BE2C (cell line): ENCODE measurements at regions not wholly inside any gene's neighbourhood (a gene's known extent, or its start where the extent isn't known, plus 50 kb on each side); places are given as distances from the start of the nearest gene placed in this dataset.

ENCODE experiments used
- DNase-seq: peaks from one replicate; pipeline ENCODE4 v3.0.0-alpha.2; 2020
- H3K27me3 ChIP-seq: fragments of 250-450 bp; sonication (Bioruptor Pico); 2 replicates; pipeline ENCODE4 v1.5.1; 2020; ENCODE audit warnings: mild to moderate bottlenecking
- H3K36me3 ChIP-seq: fragments of 250-450 bp; sonication (Bioruptor Pico); 2 replicates; pipeline ENCODE4 v1.5.1; 2020; ENCODE audit warnings: mild to moderate bottlenecking
- H3K4me1 ChIP-seq: fragments of 250-450 bp; sonication (Bioruptor Pico); 2 replicates; pipeline ENCODE4 v1.5.1; 2020
- H3K4me3 ChIP-seq: 2 replicates; pipeline ENCODE4 v1.5.1; 2011; ENCODE audit warnings: low read depth, low read length
- H3K9me3 ChIP-seq: fragments of 250-450 bp; sonication (Bioruptor Pico); 2 replicates; pipeline ENCODE4 v1.5.1; 2020
- CTCF ChIP-seq: IDR thresholded peaks from 2 replicates; pipeline ENCODE4 v1.5.1; 2012; ENCODE audit warnings: mild to moderate bottlenecking, low read depth, low read length

- no peaks in the 10 kb centered on the region for H3K36me3 ChIP-seq
- no peak for TF ChIP-seq CTCF
- H3K4me1 ChIP-seq = no peaks in the 10 kb centered on the region
- no peak overlapping the region for H3K4me3 ChIP-seq
- DNase-seq = no peak
- H3K9me3 ChIP-seq = no peaks in the 10 kb centered on the region; the same call in 1 of the 2 replicates
- no peaks in the 10 kb centered on the region; the same call in 1 of the 2 replicates for H3K27me3 ChIP-seq
Measured at GRCh38 chr12:70151993-70152392, 91.2 kb upstream of the CNOT2 start.

- DNase-seq = no peak
- Histone ChIP-seq H3K4me3 (no peak overlapping the region), H3K36me3 (no peaks in the 10 kb centered on the region), H3K9me3 (no peaks in the 10 kb centered on the region; the same call in 1 of the 2 replicates), H3K4me1 (no peaks in the 10 kb centered on the region), H3K27me3 (no peaks in the 10 kb centered on the region; the same call in 1 of the 2 replicates)
- TF ChIP-seq CTCF = no peak
Measured at GRCh38 chr12:70154087-70154638, 89.1 kb upstream of the CNOT2 start.

- Histone ChIP-seq H3K4me1 (no peaks in the 10 kb centered on the region), H3K27me3 (no peaks in the 10 kb centered on the region; the same call in 1 of the 2 replicates), H3K4me3 (no peak overlapping the region), H3K9me3 (no peaks in the 10 kb centered on the region; the same call in 1 of the 2 replicates), H3K36me3 (no peaks in the 10 kb centered on the region)
- TF ChIP-seq CTCF = no peak
- no peak for DNase-seq
Measured at GRCh38 chr12:70154960-70155589, 88.2 kb upstream of the CNOT2 start.

- no peak for TF ChIP-seq CTCF
- no peaks in the 10 kb centered on the region for H3K36me3 ChIP-seq
- no peaks in the 10 kb centered on the region; the same call in 1 of the 2 replicates for H3K27me3 ChIP-seq
- H3K4me1 ChIP-seq = no peaks in the 10 kb centered on the region
- H3K9me3 ChIP-seq = no peaks in the 10 kb centered on the region
- no peak for DNase-seq
- H3K4me3 ChIP-seq = no peak overlapping the region
Measured at GRCh38 chr12:70157099-70157498, 86.1 kb upstream of the CNOT2 start.

- no peak for TF ChIP-seq CTCF
- no peaks in the 10 kb centered on the region for H3K9me3 ChIP-seq
- H3K4me3 ChIP-seq = no peak overlapping the region
- H3K27me3 ChIP-seq = no peaks in the 10 kb centered on the region
- H3K4me1 ChIP-seq = no peaks in the 10 kb centered on the region
- no peaks in the 10 kb centered on the region for H3K36me3 ChIP-seq
- no peak for DNase-seq
Measured at GRCh38 chr12:70165450-70165849, 77.8 kb upstream of the CNOT2 start.

GRCh38 chr12:70176290-70176689 is 66.9 kb upstream of the CNOT2 start:
- Histone ChIP-seq H3K9me3 (no peaks in the 10 kb centered on the region), H3K36me3 (no peaks in the 10 kb centered on the region), H3K4me1 (no peaks in the 10 kb centered on the region), H3K27me3 (no peaks in the 10 kb centered on the region), H3K4me3 (no peak overlapping the region)
- TF ChIP-seq CTCF = no peak
- no peak for DNase-seq
